GM12892 (cell line): ENCODE measurements at regions not wholly inside any gene's neighbourhood (a gene's known extent, or its start where the extent isn't known, plus 50 kb on each side); places are given as distances from the start of the nearest gene placed in this dataset.

ENCODE experiments used
- POLR2A ChIP-seq: IDR thresholded peaks from 2 replicates; pipeline ENCODE4 v1.6.1; 2011; ENCODE audit warnings: low read depth, low read length, control low read depth
- POLR2AphosphoS5 ChIP-seq: IDR thresholded peaks from 2 replicates; pipeline ENCODE4 v1.6.1; 2011; ENCODE audit warnings: low read depth, low read length, control low read depth

- TF ChIP-seq POLR2AphosphoS5: no peak
- no peak for TF ChIP-seq POLR2A
Observed at GRCh38 chr2:217079165-217079564, 219.3 kb upstream of the TNP1 start.
